PC-3 (cell line): ENCODE measurements at regions not wholly inside any gene's neighbourhood (a gene's known extent, or its start where the extent isn't known, plus 50 kb on each side); places are given as distances from the start of the nearest gene placed in this dataset.

ENCODE experiments used
- ATAC-seq: fragments of 200-7000 bp; cut with Tn5 transposase; 2 replicates; pipeline ENCODE4 v1.9.1; 2020; ENCODE audit warnings: mild to moderate bottlenecking, moderate library complexity
- BruUV-seq: library from RNA; stranded (reverse); fragments of 400-500 nt; replicated peaks from 2 replicates; lab custom pipeline; 2021; lab: Mats Ljungman, UMichigan
- CTCF ChIA-PET: fragments of 300-600 bp; sonication (Branson Sonifier 250); formaldehyde crosslinking; loops from one replicate; lab custom pipeline; 2022; ENCODE audit warnings: antibody characterized with exemption; lab: Charles Lee
- POLR2A ChIA-PET: fragments of 300-600 bp; sonication (Branson Sonifier 250); formaldehyde crosslinking; loops from one replicate; lab custom pipeline; 2022; ENCODE audit warnings: antibody characterized with exemption; ENCODE audit not compliant: unreplicated experiment; lab: Charles Lee
- DNase-seq: peaks from one replicate; pipeline ENCODE4 v3.0.0-alpha.2; 2015
- H2AFZ ChIP-seq: fragments of 300-600 bp; sonication (generic); 2 replicates; pipeline ENCODE4 v1.6.0; 2016; ENCODE audit warnings: antibody characterized with exemption, low read length
- H3F3A ChIP-seq: fragments of 300-600 bp; sonication (generic); one replicate; pipeline ENCODE4 v1.6.0; 2017; ENCODE audit warnings: antibody characterized with exemption, low read length, control low read depth, mild to moderate bottlenecking; ENCODE audit not compliant: unreplicated experiment
- H3K27ac ChIP-seq: fragments of 300-600 bp; sonication (generic); 2 replicates; pipeline ENCODE4 v1.5.1; 2016; ENCODE audit warnings: mild to moderate bottlenecking, low read length
- H3K27me3 ChIP-seq: fragments of 300-600 bp; sonication (generic); 2 replicates; pipeline ENCODE4 v1.6.1; 2016; ENCODE audit warnings: low read length, mixed read lengths
- H3K36me3 ChIP-seq: fragments of 300-600 bp; sonication (generic); 2 replicates; pipeline ENCODE4 v1.6.1; 2016; ENCODE audit warnings: low read depth, mixed run types, low read length, mixed read lengths
- H3K4me1 ChIP-seq: fragments of 300-600 bp; sonication (generic); 2 replicates; pipeline ENCODE4 v1.5.1; 2016; ENCODE audit warnings: low read length; ENCODE audit not compliant: insufficient read depth
- H3K4me2 ChIP-seq: fragments of 300-600 bp; sonication (generic); 2 replicates; pipeline ENCODE4 v1.6.0; 2016; ENCODE audit warnings: low read length
- H3K4me3 ChIP-seq: fragments of 300-600 bp; sonication (generic); 2 replicates; pipeline ENCODE4 v1.5.1; 2016; ENCODE audit warnings: mild to moderate bottlenecking, low read length, mixed read lengths
- H3K79me2 ChIP-seq: fragments of 300-600 bp; sonication (generic); 2 replicates; pipeline ENCODE4 v1.6.1; 2017; ENCODE audit warnings: low read length, mixed read lengths
- H3K9ac ChIP-seq: fragments of 300-600 bp; sonication (generic); 2 replicates; pipeline ENCODE4 v1.6.0; 2016; ENCODE audit warnings: mild to moderate bottlenecking, low read length
- H3K9me2 ChIP-seq: fragments of 300-600 bp; sonication (generic); replicated peaks from 2 replicates; pipeline ENCODE4 v1.6.1; 2016; ENCODE audit warnings: mixed run types, low read length, mixed read lengths
- H3K9me3 ChIP-seq: fragments of 300-600 bp; sonication (generic); 2 replicates; pipeline ENCODE4 v1.6.1; 2016; ENCODE audit warnings: low read length, mixed read lengths
- H4K20me1 ChIP-seq: fragments of 300-600 bp; sonication (generic); 2 replicates; pipeline ENCODE4 v1.6.1; 2016; ENCODE audit warnings: low read length, mixed read lengths
- EZH2 ChIP-seq: fragments of 300-600 bp; sonication (generic); IDR thresholded peaks from one replicate; pipeline ENCODE4 v1.6.1; 2017; ENCODE audit warnings: antibody characterized with exemption, mild to moderate bottlenecking, low read length; ENCODE audit not compliant: unreplicated experiment
- EZH2phosphoT487 ChIP-seq: fragments of 300-600 bp; sonication (generic); IDR thresholded peaks from 2 replicates; pipeline ENCODE4 v1.6.1; 2018; ENCODE audit warnings: mild to moderate bottlenecking, antibody characterized with exemption, low read length, borderline replicate concordance
- intact Hi-C: fragments of 100-400 bp; cut with micrococcal nuclease; formaldehyde crosslinking; loops from 2 replicates; pipeline ENCODE4 v1.9.0; 2023
- TF ChIP-seq, protein P1 (sequence below): fragments of 300-600 bp; sonication (generic); conservative IDR thresholded peaks from 2 replicates; pipeline ENCODE4 v1.5.1; 2017; ENCODE audit warnings: antibody characterized with exemption, low read depth, mild to moderate bottlenecking, low read length

DNA sequence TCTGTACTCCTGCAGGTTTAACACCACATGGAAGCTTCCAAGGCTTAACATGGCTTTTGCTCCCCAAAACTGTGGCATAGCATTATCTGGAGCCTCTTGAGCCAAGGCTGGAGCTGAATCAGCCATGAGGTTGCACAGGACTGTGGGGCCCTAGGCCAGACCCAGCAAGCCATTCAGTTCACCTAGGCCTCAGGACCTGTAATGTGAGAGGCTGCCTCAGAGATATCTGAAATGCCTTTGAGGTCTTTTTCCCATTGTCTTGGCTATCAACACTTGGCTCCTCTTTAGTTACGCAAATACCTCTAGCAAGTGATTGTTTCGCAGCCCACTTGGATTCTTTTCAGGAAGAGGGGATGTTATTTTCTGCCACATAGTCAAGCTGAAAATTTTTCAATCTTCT is 72.0 kb downstream of the VPREB1 start:
- Histone ChIP-seq H3K4me1 (no peaks in the 10 kb centered on the region), H4K20me1 (no peaks in the 10 kb centered on the region), H3K9ac (no peak overlapping the region), H3K9me3 (no peaks in the 10 kb centered on the region), H3K27me3 (no peaks in the 10 kb centered on the region), H3K4me2 (no peak overlapping the region), H3K27ac (no peak overlapping the region), H3K9me2 (no peaks in the 10 kb centered on the region), H2AFZ (no peak overlapping the region), H3K79me2 (no peaks in the 10 kb centered on the region), H3F3A (no peaks in the 10 kb centered on the region), H3K36me3 (no peaks in the 10 kb centered on the region), H3K4me3 (no peak overlapping the region)
- TF ChIP-seq, protein P1, sequence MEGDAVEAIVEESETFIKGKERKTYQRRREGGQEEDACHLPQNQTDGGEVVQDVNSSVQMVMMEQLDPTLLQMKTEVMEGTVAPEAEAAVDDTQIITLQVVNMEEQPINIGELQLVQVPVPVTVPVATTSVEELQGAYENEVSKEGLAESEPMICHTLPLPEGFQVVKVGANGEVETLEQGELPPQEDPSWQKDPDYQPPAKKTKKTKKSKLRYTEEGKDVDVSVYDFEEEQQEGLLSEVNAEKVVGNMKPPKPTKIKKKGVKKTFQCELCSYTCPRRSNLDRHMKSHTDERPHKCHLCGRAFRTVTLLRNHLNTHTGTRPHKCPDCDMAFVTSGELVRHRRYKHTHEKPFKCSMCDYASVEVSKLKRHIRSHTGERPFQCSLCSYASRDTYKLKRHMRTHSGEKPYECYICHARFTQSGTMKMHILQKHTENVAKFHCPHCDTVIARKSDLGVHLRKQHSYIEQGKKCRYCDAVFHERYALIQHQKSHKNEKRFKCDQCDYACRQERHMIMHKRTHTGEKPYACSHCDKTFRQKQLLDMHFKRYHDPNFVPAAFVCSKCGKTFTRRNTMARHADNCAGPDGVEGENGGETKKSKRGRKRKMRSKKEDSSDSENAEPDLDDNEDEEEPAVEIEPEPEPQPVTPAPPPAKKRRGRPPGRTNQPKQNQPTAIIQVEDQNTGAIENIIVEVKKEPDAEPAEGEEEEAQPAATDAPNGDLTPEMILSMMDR: no peak
- TF ChIP-seq EZH2 (no peak), EZH2phosphoT487 (no peak)
- DNase-seq: no peak
- no peak for ATAC-seq
- ChIA-PET CTCF (no interaction called here), POLR2A (no interaction called here)
- BruUV-seq: no TSS peak
- intact Hi-C loops: no loop called here

DNA sequence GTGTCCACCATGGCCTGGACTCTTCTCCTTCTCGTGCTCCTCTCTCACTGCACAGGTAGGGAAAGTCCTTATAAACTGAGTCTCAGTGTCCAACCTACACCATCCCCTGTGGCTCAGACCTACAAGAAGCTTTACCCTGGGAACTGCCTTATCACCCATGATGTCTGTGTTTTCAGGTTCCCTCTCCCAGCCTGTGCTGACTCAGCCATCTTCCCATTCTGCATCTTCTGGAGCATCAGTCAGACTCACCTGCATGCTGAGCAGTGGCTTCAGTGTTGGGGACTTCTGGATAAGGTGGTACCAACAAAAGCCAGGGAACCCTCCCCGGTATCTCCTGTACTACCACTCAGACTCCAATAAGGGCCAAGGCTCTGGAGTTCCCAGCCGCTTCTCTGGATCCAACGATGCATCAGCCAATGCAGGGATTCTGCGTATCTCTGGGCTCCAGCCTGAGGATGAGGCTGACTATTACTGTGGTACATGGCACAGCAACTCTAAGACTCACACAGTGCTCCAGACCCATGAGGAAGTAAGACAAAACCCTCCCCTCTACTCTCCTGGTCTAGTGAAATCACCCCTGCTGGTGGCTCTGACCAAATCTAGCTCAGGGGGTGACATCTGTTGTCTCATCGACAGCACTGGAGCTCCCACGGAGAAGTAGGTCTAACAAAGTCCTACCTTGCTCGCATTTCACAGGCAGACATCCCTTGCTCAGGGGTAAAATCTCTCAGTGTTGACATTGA is 74.3 kb downstream of the VPREB1 start:
- H3K79me2 ChIP-seq: no peaks in the 10 kb centered on the region
- no TSS peak for BruUV-seq

More for the DNA sequence above, 74.3 kb downstream of the VPREB1 start:
- Histone ChIP-seq H3K9me3 (no peaks in the 10 kb centered on the region), H3K36me3 (no peaks in the 10 kb centered on the region), H3K4me2 (no peak overlapping the region), H3F3A (no peaks in the 10 kb centered on the region), H2AFZ (no peak overlapping the region), H4K20me1 (no peaks in the 10 kb centered on the region), H3K27ac (no peak overlapping the region), H3K4me3 (no peak overlapping the region), H3K27me3 (no peaks in the 10 kb centered on the region), H3K9me2 (no peaks in the 10 kb centered on the region), H3K4me1 (no peaks in the 10 kb centered on the region), H3K9ac (no peak overlapping the region)
- ChIA-PET POLR2A (no interaction called here), CTCF (interaction anchor here (0.6 kb wide), 1 partner anchor 108 kb away, joined by 3 read pairs; no protein-coding TSS in a partner anchor)
- intact Hi-C loops: no loop called here
- ATAC-seq (no peak), DNase-seq (no peak)
- TF ChIP-seq EZH2phosphoT487 (no peak), EZH2 (no peak)
- TF ChIP-seq, protein P1: no peak
